ENCODE measurements at regions not wholly inside any gene's neighbourhood (a gene's known extent, or its start where the extent isn't known, plus 50 kb on each side); places are given as distances from the start of the nearest gene placed in this dataset.

DNA sequence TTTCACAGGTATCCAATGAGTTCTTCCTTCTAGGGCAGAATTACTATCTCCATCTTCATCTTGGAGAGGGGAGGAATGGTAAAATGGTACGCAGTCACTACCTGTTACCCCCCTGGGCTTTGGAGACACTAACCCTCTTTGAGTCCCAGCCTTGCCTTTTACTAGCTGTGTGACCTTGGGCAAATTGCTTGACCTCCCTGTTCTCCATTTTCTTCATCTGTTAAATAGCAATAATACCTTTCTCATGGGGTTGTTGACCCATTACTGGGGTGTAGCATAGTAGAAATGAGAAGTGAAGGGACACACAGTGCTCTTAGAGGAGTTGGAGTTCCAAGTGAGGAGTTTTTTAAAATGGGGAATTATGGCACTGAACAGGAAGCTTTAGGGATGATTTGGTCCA lies 324.7 kb downstream of the FOXL1 start:
- H3K36me3 ChIP-seq, result no peaks in the 10 kb centered on the region
- intact Hi-C loops (cut with DNase I; ENCODE audit: low total_unique reads), result no loop called here
- no peak for DNase-seq (ENCODE audit: low spot score in 2 of 2)
- TF ChIP-seq, protein P1, sequence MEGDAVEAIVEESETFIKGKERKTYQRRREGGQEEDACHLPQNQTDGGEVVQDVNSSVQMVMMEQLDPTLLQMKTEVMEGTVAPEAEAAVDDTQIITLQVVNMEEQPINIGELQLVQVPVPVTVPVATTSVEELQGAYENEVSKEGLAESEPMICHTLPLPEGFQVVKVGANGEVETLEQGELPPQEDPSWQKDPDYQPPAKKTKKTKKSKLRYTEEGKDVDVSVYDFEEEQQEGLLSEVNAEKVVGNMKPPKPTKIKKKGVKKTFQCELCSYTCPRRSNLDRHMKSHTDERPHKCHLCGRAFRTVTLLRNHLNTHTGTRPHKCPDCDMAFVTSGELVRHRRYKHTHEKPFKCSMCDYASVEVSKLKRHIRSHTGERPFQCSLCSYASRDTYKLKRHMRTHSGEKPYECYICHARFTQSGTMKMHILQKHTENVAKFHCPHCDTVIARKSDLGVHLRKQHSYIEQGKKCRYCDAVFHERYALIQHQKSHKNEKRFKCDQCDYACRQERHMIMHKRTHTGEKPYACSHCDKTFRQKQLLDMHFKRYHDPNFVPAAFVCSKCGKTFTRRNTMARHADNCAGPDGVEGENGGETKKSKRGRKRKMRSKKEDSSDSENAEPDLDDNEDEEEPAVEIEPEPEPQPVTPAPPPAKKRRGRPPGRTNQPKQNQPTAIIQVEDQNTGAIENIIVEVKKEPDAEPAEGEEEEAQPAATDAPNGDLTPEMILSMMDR (IDR thresholded peaks at IDR 0.05), result no peak
- TF ChIP-seq POLR2AphosphoS5 (IDR thresholded peaks at IDR 0.05) (no peak), POLR2A (IDR thresholded peaks at IDR 0.05) (no peak)
- H3K27me3 ChIP-seq, result peaks cover 0 to 5% of the 10 kb centered on the region in 2 donors
- no peaks in the 10 kb centered on the region for H3K4me1 ChIP-seq
- H3K4me3 ChIP-seq, result no peak overlapping the region
- H3K27ac ChIP-seq, result no peak overlapping the region
- H3K9me3 ChIP-seq, result no peaks in the 10 kb centered on the region

DNA sequence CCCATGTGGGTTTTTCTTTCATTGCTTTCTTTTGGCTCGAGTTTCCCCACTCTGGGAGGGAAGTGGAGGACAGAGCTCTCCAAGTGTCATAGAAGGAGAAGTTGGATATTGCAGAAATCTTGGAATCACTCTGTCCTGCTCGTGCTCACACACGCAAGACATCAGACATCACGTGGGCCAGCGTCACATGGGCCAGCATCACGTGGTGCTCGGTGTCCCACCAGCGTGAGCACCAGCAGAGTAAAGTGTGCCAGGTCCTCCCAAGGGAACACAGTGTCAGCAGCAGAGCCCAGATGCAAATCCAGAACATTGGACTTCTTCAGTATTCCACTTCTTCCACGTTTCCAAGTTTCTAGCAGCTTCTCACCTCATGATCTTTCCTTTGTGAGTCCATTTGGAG lies 327.0 kb downstream of the FOXL1 start:
- DNase-seq (ENCODE audit: low spot score in 2 of 2), result no peak
- H3K4me3 ChIP-seq, result no peak overlapping the region
- H3K36me3 ChIP-seq, result no peaks in the 10 kb centered on the region
- H3K27me3 ChIP-seq, result peaks cover 0 to 5% of the 10 kb centered on the region in 2 donors
- no peaks in the 10 kb centered on the region for H3K9me3 ChIP-seq
- intact Hi-C loops (cut with DNase I; ENCODE audit: low total_unique reads), result no loop called here
- no peak overlapping the region for H3K27ac ChIP-seq
- H3K4me1 ChIP-seq, result no peaks in the 10 kb centered on the region
- TF ChIP-seq, protein P1 (IDR thresholded peaks at IDR 0.05), result no peak
- TF ChIP-seq POLR2A (IDR thresholded peaks at IDR 0.05), result no peak
- TF ChIP-seq POLR2AphosphoS5 (IDR thresholded peaks at IDR 0.05), result no peak

DNA sequence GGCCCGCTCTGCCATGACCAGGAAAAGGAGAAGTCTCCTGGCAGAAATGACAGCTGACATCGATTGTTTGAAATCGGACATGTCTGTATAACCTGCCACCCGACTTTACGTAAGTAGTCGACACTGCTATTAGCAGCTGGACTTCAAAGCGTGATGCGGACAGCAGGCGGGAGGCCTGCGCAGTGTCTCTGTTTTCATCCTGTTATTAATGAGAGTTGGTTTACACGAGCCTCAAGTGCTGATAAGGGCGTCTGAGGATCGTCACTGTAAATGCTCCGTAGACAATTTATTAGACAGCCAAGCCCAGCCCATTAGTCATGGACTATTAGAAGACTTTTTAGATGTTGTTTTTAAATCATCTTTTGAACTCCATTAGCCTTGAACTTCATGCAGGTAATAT lies 328.3 kb downstream of the FOXL1 start:
- no peak overlapping the region for H3K4me3 ChIP-seq
- no peak overlapping the region for H3K27ac ChIP-seq
- no peaks in the 10 kb centered on the region for H3K9me3 ChIP-seq
- H3K36me3 ChIP-seq, result no peaks in the 10 kb centered on the region
- TF ChIP-seq, protein P1 (IDR thresholded peaks at IDR 0.05), result no peak
- TF ChIP-seq POLR2AphosphoS5 (IDR thresholded peaks at IDR 0.05) (no peak), POLR2A (IDR thresholded peaks at IDR 0.05) (no peak)
- no peaks in the 10 kb centered on the region for H3K4me1 ChIP-seq
- intact Hi-C loops (cut with DNase I; ENCODE audit: low total_unique reads), result no loop called here
- peaks cover 0 to 5% of the 10 kb centered on the region in 2 donors for H3K27me3 ChIP-seq
- no peak for DNase-seq (ENCODE audit: low spot score in 2 of 2)

DNA sequence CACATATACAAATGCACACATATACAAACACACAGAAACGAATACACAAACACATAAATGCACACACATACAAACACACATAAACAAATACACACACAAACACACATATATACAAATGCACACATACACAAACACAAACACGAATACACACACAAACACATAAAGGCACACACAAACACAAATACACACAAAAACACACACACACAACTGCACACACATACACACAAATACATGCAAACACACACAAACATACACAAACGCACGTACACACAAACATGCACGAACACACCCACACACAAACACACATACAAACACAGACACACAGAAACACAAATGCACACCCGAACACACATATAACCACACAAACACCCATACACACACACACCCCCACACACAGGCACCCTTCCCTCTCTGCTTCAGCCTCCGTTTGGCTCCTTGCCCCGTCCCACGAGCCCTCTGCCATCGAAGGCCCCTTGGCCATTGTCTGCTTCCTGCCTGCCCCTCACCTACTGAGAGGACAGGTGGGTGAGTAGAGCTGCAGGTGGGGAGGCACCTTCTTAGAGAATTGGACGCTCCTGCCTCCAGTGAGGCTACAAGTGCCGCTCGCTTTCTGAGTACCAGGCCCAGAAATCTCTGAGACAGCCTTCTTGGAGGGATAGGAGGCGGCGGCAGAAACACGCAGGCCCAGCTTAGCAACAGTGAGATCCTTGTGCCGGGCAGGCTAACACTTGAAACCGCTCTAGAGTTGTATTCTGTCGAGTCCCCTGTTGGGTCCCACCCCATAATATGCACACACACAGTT lies 331.2 kb downstream of the FOXL1 start:
- Histone ChIP-seq H3K36me3 (no peaks in the 10 kb centered on the region), H3K4me3 (no peak overlapping the region), H3K4me1 (no peaks in the 10 kb centered on the region), H3K27me3 (no peaks in the 10 kb centered on the region), H3K9me3 (no peaks in the 10 kb centered on the region), H3K27ac (no peak overlapping the region)
- TF ChIP-seq POLR2AphosphoS5 (IDR thresholded peaks at IDR 0.05) (no peak), POLR2A (IDR thresholded peaks at IDR 0.05) (no peak)
- TF ChIP-seq, protein P1 (IDR thresholded peaks at IDR 0.05), result no peak
- no peak for DNase-seq (ENCODE audit: low spot score in 2 of 2)
- intact Hi-C loops (cut with DNase I; ENCODE audit: low total_unique reads), result no loop called here

DNA sequence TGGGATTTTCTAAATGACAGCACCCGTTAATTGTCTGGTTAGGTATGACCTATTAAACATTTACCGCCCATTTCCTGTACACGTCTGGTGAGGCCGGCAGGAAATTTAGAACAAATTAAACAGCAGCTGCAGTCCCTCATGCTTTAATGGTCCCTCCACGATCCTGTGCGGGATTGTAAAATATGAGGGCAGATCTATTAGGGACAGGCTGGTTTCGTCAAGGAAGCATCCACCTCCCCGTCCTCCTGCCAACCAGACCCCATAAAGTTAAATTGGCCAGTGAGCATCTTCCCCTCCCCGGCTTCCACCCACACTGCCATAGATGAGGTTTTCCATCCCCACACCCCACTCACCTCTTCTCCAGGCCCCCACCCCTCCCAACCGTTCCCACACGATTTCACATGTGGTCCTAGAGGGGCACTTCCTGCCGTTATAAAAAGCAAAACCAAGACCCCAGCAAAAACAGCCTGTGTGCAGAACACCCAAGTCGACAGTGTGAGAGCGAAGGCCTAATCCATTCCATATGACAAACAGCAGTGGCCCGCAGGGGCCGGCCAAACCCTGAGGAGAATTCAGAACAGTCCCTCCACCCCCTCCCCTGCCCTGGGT lies 331.9 kb downstream of the FOXL1 start:
- no peaks in the 10 kb centered on the region for H3K9me3 ChIP-seq
- intact Hi-C loops (cut with DNase I; ENCODE audit: low total_unique reads), result no loop called here
- no peak overlapping the region for H3K27ac ChIP-seq
- TF ChIP-seq POLR2A (IDR thresholded peaks at IDR 0.05) (no peak), POLR2AphosphoS5 (IDR thresholded peaks at IDR 0.05) (no peak)
- TF ChIP-seq, protein P1 (IDR thresholded peaks at IDR 0.05), result no peak
- DNase-seq (ENCODE audit: low spot score in 2 of 2), result no peak
- no peak overlapping the region for H3K4me3 ChIP-seq
- no peaks in the 10 kb centered on the region for H3K36me3 ChIP-seq
- peaks cover 0 to 2% of the 10 kb centered on the region in 2 donors for H3K27me3 ChIP-seq
- no peaks in the 10 kb centered on the region for H3K4me1 ChIP-seq
